GM12875 (cell line): ENCODE measurements at regions not wholly inside any gene's neighbourhood (a gene's known extent, or its start where the extent isn't known, plus 50 kb on each side); places are given as distances from the start of the nearest gene placed in this dataset.

Source experiments
- H3K4me3 ChIP-seq: one replicate; pipeline ENCODE4 v1.5.1; 2011; ENCODE audit warnings: low read depth, low read length, control low read depth
- TF ChIP-seq, protein P1 (sequence below): IDR thresholded peaks from 2 replicates; pipeline ENCODE4 v1.5.1; 2011; ENCODE audit warnings: low read depth, mild to moderate bottlenecking, control low read depth, inconsistent platforms, low read length, moderate library complexity, borderline replicate concordance; ENCODE audit not compliant: insufficient read depth

DNA sequence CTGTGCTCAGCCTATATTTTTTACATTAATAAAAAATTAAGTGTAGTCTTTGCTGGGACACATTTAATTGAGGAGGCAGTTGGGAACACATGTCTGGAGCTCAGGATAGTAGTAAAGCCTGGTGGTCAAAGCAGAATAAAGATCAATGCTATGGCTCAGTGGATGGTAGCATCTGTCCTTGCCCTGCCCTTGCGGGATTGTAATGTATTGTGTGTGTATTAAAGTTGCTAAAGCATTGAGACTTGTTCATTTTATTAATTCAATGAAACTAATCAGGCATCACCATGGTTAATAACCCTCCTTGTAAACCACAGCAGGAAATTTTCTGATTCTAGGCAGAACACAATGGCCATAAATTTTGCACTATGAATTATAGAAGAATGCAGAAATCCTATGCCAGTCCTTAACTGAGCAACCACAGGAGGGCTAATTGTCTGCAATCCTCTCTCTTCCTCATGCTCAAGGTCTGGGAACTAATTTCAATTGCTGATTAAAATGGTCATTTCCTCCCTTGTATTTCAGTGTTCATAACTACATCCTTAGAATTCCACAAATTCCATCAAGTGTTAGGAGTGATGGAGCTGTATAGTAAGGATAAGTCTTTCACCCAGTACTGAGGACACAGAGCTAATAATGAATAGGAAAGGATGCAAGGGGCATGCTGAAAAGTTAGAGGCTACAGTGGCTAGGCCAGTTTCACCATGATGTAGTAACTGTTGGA is 403.2 kb upstream of the DDI1 start:
- TF ChIP-seq, protein P1, sequence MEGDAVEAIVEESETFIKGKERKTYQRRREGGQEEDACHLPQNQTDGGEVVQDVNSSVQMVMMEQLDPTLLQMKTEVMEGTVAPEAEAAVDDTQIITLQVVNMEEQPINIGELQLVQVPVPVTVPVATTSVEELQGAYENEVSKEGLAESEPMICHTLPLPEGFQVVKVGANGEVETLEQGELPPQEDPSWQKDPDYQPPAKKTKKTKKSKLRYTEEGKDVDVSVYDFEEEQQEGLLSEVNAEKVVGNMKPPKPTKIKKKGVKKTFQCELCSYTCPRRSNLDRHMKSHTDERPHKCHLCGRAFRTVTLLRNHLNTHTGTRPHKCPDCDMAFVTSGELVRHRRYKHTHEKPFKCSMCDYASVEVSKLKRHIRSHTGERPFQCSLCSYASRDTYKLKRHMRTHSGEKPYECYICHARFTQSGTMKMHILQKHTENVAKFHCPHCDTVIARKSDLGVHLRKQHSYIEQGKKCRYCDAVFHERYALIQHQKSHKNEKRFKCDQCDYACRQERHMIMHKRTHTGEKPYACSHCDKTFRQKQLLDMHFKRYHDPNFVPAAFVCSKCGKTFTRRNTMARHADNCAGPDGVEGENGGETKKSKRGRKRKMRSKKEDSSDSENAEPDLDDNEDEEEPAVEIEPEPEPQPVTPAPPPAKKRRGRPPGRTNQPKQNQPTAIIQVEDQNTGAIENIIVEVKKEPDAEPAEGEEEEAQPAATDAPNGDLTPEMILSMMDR = no peak
- no peak overlapping the region for H3K4me3 ChIP-seq

DNA sequence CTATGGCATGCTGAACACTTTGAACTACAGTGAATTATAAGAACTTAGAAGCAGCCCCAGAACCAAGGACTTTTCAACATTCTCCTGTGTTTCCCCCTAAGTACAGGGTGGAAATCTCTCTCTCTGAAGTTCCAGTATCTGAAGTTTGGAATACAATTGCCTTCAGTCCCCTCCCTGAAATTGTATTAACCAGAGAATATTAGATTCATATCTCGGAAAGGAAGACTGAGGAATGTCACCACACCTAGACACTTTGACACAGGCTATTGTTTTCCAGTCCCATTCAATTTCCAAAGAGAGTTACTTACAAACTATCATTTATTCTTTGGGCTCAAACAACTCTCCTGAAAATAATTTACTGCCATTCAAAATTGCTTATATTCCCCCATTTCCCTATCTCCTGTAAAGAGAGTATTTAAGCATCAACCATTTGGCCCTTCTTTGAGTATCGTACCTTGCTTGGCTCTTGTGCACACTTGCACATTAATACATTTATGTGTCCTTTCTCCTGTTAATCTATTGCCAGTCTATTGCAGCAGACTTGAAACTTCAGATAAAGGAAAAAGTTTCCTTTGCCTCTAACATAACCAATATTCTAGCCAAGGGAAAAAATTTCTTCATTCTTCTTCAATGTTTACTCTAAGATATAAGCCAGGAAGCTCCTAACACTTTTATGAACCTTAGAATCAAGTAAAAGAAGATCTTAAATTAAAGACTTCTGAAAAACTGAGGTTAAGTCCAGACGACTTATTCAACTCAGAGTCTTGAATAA is 402.4 kb upstream of the DDI1 start:
- TF ChIP-seq, protein P1 = no peak
- H3K4me3 ChIP-seq = no peak overlapping the region

DNA sequence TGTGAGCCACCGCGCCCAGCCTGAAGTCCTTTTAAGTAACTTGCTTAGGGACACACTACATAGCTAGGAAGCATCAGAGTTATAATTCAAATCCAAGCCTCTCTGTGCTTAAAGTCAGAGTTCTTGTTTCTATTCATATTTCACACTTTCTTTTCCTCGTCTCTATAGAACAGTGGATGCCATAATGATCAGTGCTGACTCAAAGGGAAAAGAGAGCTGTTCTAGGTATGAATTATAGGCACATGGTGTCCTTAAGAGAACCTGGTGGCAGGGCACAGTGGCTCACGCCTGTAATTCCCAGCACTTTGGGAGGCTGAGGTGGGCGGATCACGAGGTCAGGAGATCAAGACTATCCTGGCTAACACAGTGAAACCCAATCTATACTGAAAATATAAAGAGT is 400.2 kb upstream of the DDI1 start:
- no peak overlapping the region for H3K4me3 ChIP-seq
- TF ChIP-seq, protein P1 = no peak

GRCh38 chr11:103637295-103637694 is 399.1 kb upstream of the DDI1 start:
- TF ChIP-seq, protein P1 = no peak
- H3K4me3 ChIP-seq = no peak overlapping the region

GRCh38 chr11:103637831-103638230 is 398.6 kb upstream of the DDI1 start:
- H3K4me3 ChIP-seq = no peak overlapping the region
- TF ChIP-seq, protein P1 = no peak

DNA sequence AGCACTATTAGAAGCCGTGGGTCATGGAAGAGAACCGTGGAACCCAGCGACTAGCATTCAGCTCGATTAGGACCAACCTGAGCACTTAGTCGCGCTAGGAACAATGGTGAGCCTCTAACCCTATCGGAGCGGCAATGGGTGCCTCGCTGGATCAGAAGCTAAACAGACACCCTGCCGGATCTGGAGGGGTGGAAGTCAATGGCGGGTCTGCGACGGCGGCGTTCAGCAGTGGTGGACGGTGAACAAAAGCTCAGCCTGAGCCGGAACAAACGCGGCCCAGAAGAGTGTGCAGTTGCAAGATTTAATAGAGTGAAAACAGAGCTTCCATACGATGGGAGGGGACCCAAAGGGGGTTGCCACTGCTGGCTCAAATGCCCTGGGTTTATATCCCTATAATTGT is 391.8 kb upstream of the DDI1 start:
- TF ChIP-seq, protein P1 = no peak
- H3K4me3 ChIP-seq = no peak overlapping the region

DNA sequence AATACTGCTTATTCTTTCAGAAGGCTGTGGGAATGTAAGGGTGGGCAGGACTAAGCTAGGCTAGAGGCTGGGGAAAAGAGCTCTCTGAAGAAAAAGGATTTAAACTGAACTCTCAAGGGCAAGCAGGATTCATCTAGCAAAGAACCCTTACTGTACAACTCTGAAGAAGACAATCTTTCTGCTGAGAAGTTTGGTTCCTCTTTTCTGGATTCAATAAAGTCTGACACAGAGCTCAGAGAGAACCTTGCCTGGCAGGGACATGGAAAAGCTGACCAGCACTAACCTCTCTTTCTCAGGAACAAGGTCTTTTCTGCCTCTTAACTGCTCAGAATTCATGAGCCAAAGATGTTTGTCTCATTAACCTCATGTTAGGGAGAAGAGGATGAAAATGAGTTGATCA is 388.4 kb upstream of the DDI1 start:
- TF ChIP-seq, protein P1 = no peak
- H3K4me3 ChIP-seq = no peak overlapping the region
